Astrocyte of the cerebellum (primary cell): ENCODE measurements at regions not wholly inside any gene's neighbourhood (a gene's known extent, or its start where the extent isn't known, plus 50 kb on each side); places are given as distances from the start of the nearest gene placed in this dataset.

ENCODE experiments used
- DNase-seq: peaks from one replicate; pipeline ENCODE4 v3.0.0-alpha.2; 2011; ENCODE audit warnings: low read depth
- H3K4me3 ChIP-seq: 2 replicates; pipeline ENCODE4 v1.5.1; 2011; ENCODE audit warnings: mild to moderate bottlenecking, low read depth, low read length, moderate library complexity
- CTCF ChIP-seq: IDR thresholded peaks from 2 replicates; pipeline ENCODE4 v1.5.1; 2012; ENCODE audit warnings: low read length, low read depth, moderate library complexity, mild to moderate bottlenecking; ENCODE audit errors: missing control alignments
- in situ Hi-C: cut with HindIII; loops from 2 replicates; pipeline ENCODE4 v1.10.0; 2017; ENCODE audit warnings: low sequenced_read_pairs

DNA sequence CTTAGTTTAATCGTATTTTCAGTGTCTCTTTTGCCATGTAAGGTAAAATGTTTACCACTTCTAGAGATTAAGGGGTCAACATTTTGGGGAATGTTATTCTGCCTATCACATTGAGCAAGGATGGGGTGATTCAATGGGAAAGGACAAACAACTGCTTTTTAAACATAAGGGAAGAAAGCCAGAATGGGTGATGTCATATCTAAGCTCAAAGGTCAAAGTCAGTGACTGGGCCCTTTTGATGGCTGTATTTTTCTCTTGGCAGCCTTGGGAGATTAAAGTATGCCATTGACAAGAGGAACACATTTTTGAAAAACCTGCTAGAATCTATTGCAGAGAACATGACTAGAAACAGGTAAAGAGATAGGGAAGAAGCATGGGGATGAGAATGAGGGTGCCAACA, 477.3 kb upstream of the IRAK1BP1 start:
- no peak for TF ChIP-seq CTCF
- H3K4me3 ChIP-seq = no peak overlapping the region
- in situ Hi-C loops = no loop called here
- DNase-seq = no peak

- TF ChIP-seq CTCF = no peak
- H3K4me3 ChIP-seq = no peak overlapping the region
- in situ Hi-C loops = no loop called here
- DNase-seq = no peak
Observed at GRCh38 chr6:78397499-78397898, 469.9 kb upstream of the IRAK1BP1 start.

DNA sequence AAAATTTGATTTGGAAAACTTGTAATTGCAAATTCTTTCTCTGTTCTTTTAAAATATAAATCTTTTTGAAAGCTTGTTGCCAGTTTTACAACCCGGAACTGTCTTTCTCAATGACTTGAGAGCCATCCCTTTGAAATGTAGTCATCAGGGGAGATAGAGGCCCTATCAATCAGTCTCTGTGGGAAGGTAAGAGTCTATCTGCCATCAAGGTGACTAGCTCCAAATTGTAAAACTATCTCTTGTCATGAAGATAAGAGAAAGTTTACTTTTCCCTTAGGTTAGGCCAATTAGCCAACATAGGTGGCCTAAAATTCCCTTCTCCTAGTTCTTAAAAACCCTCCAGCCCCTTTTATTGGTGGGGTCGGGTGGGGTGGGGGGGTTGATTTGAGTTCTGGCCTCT, 469.1 kb upstream of the IRAK1BP1 start:
- in situ Hi-C loops = no loop called here
- no peak for TF ChIP-seq CTCF
- H3K4me3 ChIP-seq = no peak overlapping the region
- DNase-seq = no peak

- TF ChIP-seq CTCF = no peak
- DNase-seq = no peak
- H3K4me3 ChIP-seq = no peak overlapping the region
- in situ Hi-C loops = no loop called here
Observed at GRCh38 chr6:78400076-78400475, 467.3 kb upstream of the IRAK1BP1 start.

DNA sequence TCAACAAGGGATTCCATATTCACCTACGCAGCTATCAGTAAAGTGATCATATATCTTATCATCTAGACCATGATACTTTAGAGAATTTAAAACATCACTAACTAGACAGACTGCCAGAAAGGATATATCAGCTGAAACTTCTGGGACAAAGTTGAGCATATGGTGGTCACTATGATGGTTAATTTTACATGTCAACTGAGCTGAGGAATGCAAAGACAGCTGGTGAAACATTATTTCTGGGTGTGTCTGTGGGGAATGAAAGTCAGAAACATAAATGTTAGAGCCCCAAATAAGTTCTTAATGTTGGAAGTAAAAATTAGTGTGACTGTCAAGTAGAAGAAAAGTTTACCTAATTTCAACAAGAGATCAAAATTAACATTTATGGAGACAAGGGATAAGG, 440.0 kb upstream of the IRAK1BP1 start:
- no peak for TF ChIP-seq CTCF
- no peak for DNase-seq
- H3K4me3 ChIP-seq = no peak overlapping the region
- in situ Hi-C loops = no loop called here

DNA sequence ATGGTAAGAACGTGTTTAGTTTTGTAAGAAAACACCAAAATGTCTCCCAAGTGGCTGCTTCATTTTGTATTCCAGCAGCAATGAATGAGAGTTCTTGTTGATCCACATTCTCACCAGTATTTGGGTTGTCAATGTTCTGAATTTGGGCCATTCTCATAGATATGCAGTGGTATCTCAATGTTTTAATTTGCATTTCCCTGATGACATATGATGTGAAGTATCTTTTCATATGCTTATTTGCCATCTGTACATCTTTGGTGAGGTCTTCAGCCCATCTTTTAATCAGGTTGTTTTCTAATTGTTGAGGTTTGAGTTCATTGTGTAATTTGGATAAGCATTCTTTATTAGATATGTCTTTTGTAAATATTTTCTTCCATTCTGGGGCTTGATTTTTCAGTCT, 436.8 kb upstream of the IRAK1BP1 start:
- in situ Hi-C loops = no loop called here
- DNase-seq = no peak
- no peak overlapping the region for H3K4me3 ChIP-seq
- no peak for TF ChIP-seq CTCF

- no peak for DNase-seq
- no peak overlapping the region for H3K4me3 ChIP-seq
- no peak for TF ChIP-seq CTCF
- in situ Hi-C loops = no loop called here
Observed at GRCh38 chr6:78435671-78436070, 431.7 kb upstream of the IRAK1BP1 start.
